C4-2B (cell line): ENCODE measurements at regions not wholly inside any gene's neighbourhood (a gene's known extent, or its start where the extent isn't known, plus 50 kb on each side); places are given as distances from the start of the nearest gene placed in this dataset.

ENCODE experiments used
- H3K27ac ChIP-seq: fragments of 450-650 bp; 2 replicates; pipeline ENCODE4 v1.5.1; 2017
- CTCF ChIP-seq: fragments of 450-650 bp; conservative IDR thresholded peaks from 2 replicates; pipeline ENCODE4 v1.5.1; 2017; ENCODE audit warnings: mild to moderate bottlenecking
- ZFX ChIP-seq: fragments of 450-650 bp; IDR thresholded peaks from 2 replicates; pipeline ENCODE4 v1.6.1; 2017

- H3K27ac ChIP-seq = no peak overlapping the region
- TF ChIP-seq ZFX = no peak
- no peak for TF ChIP-seq CTCF
These were observed 139.5 kb upstream of the CHST15 start for GRCh38 chr10:124232686-124233545.

- no peak overlapping the region for H3K27ac ChIP-seq
- TF ChIP-seq ZFX (no peak), CTCF (no peak)
These were observed 138.1 kb upstream of the CHST15 start for GRCh38 chr10:124231168-124232155.

- no peak for TF ChIP-seq CTCF
- TF ChIP-seq ZFX = no peak
- H3K27ac ChIP-seq = no peak overlapping the region
These were observed 137.3 kb upstream of the CHST15 start for GRCh38 chr10:124230635-124231167.

GRCh38 chr10:124229989-124230634 is 136.7 kb upstream of the CHST15 start:
- TF ChIP-seq CTCF = no peak
- TF ChIP-seq ZFX = no peak
- H3K27ac ChIP-seq = no peak overlapping the region

GRCh38 chr10:124229201-124229988 is 136.0 kb upstream of the CHST15 start:
- H3K27ac ChIP-seq = no peak overlapping the region
- TF ChIP-seq ZFX (no peak), CTCF (no peak)

GRCh38 chr10:124228471-124228870 is 135.1 kb upstream of the CHST15 start:
- TF ChIP-seq CTCF (no peak), ZFX (no peak)
- no peak overlapping the region for H3K27ac ChIP-seq
